HG03521 (cell line): ENCODE measurements at regions not wholly inside any gene's neighbourhood (a gene's known extent, or its start where the extent isn't known, plus 50 kb on each side); places are given as distances from the start of the nearest gene placed in this dataset.

Experiments
- ATAC-seq: cut with Tn5 transposase; IDR thresholded peaks from one replicate; pipeline ENCODE4 v1.9.1; 2021; ENCODE audit warnings: mild to moderate bottlenecking, moderate library complexity; ENCODE audit not compliant: unreplicated experiment

GRCh38 chr16:63363738-63364137 lies 1327.5 kb upstream of the CDH8 start:
- ATAC-seq, result no peak

GRCh38 chr16:63361032-63361624 lies 1324.9 kb upstream of the CDH8 start:
- no peak for ATAC-seq

GRCh38 chr16:63349961-63350360 lies 1313.7 kb upstream of the CDH8 start:
- no peak for ATAC-seq

- ATAC-seq, result no peak
Observed at GRCh38 chr16:63346000-63346399, 1309.8 kb upstream of the CDH8 start.

DNA sequence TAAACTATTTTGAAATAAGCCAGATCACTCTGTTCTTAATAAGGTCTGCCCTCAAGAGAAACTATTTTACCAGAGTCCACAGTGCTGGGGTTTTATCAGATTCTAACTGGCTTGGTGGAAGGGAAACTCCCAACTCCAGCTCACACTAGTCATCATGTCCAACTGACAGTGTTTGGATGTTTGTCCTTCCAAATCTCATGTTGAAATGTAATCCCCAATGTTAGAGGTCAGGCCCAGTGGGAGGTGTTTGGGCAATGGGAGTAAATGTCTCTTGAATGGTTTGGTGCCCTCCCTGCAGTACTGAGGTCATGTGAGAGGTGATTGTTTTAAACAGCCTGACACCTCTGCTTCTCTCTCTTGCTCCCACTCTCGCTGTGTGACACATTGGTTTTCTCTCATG lies 1301.0 kb upstream of the CDH8 start:
- ATAC-seq, result no peak

- no peak for ATAC-seq
Observed at GRCh38 chr16:63331111-63331510, 1294.9 kb upstream of the CDH8 start.

GRCh38 chr16:63326736-63327339 lies 1290.6 kb upstream of the CDH8 start:
- ATAC-seq, result no peak

DNA sequence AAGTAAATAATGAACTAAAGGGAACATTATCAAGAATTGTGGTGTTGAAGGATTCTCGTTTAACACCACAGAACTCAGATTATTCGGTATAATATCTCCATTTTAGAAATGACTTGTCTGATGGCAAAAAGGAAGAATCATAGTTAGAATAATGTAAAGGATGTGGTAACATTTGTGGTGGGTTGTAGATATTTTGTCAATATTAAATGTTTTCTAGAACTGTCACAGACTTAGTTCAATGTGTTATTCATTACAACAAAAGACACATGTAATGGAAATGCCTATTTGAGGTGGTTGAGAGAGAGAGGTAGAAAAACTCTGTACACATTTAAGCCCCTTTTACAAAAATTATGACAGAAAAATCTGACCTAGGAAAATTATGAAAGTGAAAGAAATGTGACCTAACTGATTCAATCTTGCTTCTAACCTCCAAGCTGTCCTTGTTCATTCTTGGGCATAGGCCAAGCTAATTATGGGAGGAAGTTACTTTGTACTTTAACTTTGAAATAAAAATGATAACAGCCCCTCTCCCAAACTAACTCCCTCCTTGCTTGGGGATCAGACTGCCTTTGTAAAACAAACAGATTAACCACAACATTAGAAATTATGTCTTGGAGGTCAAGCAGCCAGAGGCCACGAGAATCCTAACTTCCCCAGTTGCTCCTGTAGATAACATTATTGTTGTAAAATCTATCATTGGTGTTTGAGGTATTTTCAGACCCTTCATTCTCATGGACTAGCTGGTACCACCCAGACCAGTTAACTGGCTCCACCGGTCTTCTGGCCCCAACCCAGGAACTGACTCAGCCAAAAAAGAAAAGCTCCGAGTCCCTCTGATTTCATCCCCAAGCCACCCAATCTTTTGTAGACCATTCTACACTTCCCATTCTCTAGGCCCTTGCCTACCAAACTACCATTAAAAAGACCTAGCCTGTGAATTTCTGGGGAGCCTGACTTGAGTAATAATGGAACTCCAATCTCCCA lies 1287.8 kb upstream of the CDH8 start:
- ATAC-seq, result no peak

DNA sequence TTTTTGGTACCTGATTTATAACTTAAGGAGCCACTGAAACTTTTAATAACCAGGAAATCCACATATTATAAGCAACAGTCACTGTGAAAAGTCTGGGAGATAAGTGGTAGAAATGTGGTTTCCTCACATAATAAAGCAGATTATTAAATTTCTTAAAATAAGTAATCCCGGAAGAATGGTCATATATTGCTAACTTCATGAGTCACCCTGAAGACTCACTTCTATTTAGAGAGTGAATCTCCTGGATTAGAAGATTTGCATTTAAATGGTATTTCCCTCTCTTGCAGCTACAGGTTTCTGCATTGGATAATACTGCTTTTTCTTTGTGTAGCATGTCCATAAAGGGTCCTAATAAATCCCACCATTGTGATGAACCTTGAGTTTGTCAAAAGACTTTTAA lies 1286.8 kb upstream of the CDH8 start:
- ATAC-seq, result no peak

- no peak for ATAC-seq
Observed at GRCh38 chr16:63315229-63315628, 1279.0 kb upstream of the CDH8 start.

GRCh38 chr16:63312346-63312745 lies 1276.1 kb upstream of the CDH8 start:
- no peak for ATAC-seq

GRCh38 chr16:63311313-63311712 lies 1275.1 kb upstream of the CDH8 start:
- no peak for ATAC-seq

GRCh38 chr16:63302811-63303210 lies 1266.6 kb upstream of the CDH8 start:
- ATAC-seq, result no peak

DNA sequence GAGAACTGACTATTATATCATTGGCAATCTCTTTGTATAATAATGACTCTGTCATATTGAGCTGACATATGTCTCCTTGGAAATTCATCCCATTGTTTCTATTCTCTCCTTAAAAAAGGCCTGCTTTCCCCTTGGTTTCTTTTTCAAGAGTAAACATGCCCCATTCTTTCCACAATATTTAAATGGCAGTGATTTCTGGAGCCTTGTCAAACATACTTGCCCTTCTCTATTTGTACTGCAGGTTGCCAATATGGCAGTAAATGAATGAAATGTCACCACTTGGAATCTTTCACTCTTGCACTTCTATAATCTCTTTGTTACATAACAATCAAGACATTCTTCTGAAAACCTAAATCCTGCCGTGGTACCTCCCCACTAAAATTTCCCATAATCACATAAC lies 1265.1 kb upstream of the CDH8 start:
- no peak for ATAC-seq

DNA sequence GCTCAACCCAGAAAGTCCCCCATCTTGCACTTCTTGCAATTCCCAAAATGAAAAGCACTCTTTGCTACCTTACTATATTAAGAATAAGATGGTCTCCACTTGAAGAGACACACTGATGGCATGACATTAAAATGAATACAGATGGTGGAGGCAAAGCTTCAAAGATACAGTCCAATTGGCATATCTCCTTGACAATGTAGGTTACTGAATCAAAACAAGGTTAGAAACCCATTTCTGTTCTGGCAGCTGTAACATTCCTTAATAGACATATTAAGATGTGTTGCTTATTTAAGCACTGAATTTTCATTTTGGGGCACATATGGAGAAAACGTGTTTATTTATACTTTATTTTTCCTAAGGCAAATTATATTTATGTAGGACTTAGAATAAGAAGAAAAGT lies 1262.8 kb upstream of the CDH8 start:
- ATAC-seq, result no peak

- ATAC-seq, result no peak
Observed at GRCh38 chr16:63292036-63292435, 1255.8 kb upstream of the CDH8 start.

DNA sequence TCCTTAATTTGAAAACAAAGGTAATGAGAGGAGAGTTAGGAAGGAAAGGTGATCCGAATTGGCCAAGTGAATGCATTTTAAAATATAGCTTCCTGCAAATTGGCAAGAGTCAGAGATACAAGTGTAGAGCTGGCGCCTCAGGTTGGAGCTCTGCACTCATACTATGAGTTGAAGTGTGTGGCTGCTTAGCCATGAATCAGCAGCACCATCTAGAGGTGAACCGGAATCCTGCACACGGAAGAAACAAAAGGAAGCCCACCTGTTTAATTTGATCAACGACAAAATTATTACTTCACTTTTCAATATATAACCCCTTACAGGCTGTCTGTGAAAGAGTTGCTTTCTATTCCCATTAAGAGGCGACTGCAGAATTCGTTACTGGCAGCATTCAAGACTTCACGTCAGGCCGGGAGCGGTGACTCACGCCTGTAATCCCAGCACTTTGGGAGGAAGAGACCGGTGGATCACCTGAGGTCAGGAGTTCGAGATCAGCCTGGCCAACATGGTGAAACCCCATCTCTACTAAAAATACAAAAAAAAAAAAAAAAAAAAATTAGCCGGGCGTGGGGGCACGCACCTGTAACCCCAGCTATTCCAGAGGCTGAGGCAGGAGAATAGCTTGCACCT lies 1253.7 kb upstream of the CDH8 start:
- ATAC-seq, result no peak

- ATAC-seq, result no peak
Observed at GRCh38 chr16:63287401-63287800, 1251.2 kb upstream of the CDH8 start.

DNA sequence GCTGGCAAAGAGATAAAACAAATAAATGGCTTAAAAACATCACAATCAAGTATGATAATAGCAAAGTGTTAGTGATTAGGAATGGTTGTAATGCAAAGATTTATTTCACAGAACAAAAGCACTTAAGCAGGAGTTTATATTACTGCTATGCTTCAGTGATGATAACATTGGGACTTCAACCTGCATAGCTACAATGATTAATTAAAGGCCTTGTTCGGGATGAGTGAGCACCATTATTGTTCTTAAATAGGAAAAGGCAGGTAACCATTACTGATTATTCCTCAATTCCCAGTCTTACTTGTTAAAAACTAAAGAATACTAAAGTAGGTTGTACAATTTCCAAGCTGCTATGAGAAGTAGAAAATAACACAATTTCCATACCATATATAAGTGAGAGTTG lies 1247.5 kb upstream of the CDH8 start:
- no peak for ATAC-seq

GRCh38 chr16:63244631-63245030 lies 1208.4 kb upstream of the CDH8 start:
- ATAC-seq, result no peak

- ATAC-seq, result no peak
Observed at GRCh38 chr16:63241497-63242028, 1205.3 kb upstream of the CDH8 start.
